ENCODE measurements at regions not wholly inside any gene's neighbourhood (a gene's known extent, or its start where the extent isn't known, plus 50 kb on each side); places are given as distances from the start of the nearest gene placed in this dataset.

GRCh38 chr3:72663429-72663828, 184.8 kb downstream of the SHQ1 start:
- intact Hi-C loops (cut with micrococcal nuclease) = loop anchor here (10.0 kb wide), 1 partner anchor 421 kb away; no protein-coding TSS in a partner anchor
- TF ChIP-seq CTCF (IDR thresholded peaks at IDR 0.05) = no peak
- Mint-ChIP-seq H3K27ac (no peak overlapping the region), H3K27me3 (peaks cover 2% of the 10 kb centered on the region), H3K4me3 (no peak overlapping the region), H3K4me1 (no peaks in the 10 kb centered on the region), H3K36me3 (ENCODE audit: low read depth) (no peaks in the 10 kb centered on the region), H3K9me3 (no peaks in the 10 kb centered on the region)
- ChIA-PET POLR2A (no interaction called here), CTCF (no interaction called here)
- no peak for DNase-seq
- ATAC-seq (ENCODE audit: low read depth) = no peak

GRCh38 chr3:72661115-72661457, 187.2 kb downstream of the SHQ1 start:
- no peaks in the 10 kb centered on the region for H3K36me3 Mint-ChIP-seq (ENCODE audit: low read depth)
- H3K4me1 Mint-ChIP-seq = no peaks in the 10 kb centered on the region
- no peak overlapping the region for H3K27ac Mint-ChIP-seq
- intact Hi-C loops (cut with micrococcal nuclease) = loop anchor here (10.0 kb wide), 1 partner anchor 424 kb away; no protein-coding TSS in a partner anchor
- no peak for ATAC-seq (ENCODE audit: low read depth)
- TF ChIP-seq CTCF (IDR thresholded peaks at IDR 0.05) = no peak
- ChIA-PET POLR2A (no interaction called here), CTCF (no interaction called here)
- H3K27me3 Mint-ChIP-seq = peaks cover 13% of the 10 kb centered on the region
- DNase-seq = no peak
- H3K4me3 Mint-ChIP-seq = no peak overlapping the region
- no peaks in the 10 kb centered on the region for H3K9me3 Mint-ChIP-seq

GRCh38 chr3:72660270-72661114, 187.8 kb downstream of the SHQ1 start:
- no peaks in the 10 kb centered on the region for H3K36me3 Mint-ChIP-seq (ENCODE audit: low read depth)
- no peaks in the 10 kb centered on the region for H3K4me1 Mint-ChIP-seq
- no peak for TF ChIP-seq CTCF (IDR thresholded peaks at IDR 0.05)
- intact Hi-C loops (cut with micrococcal nuclease) = loop anchor here (10.0 kb wide), 1 partner anchor 424 kb away; no protein-coding TSS in a partner anchor
- POLR2A ChIA-PET = no interaction called here
- H3K27me3 Mint-ChIP-seq = peaks cover 14% of the 10 kb centered on the region
- CTCF ChIA-PET = no interaction called here
- H3K9me3 Mint-ChIP-seq = no peaks in the 10 kb centered on the region
- no peak for ATAC-seq (ENCODE audit: low read depth)
- no peak overlapping the region for H3K27ac Mint-ChIP-seq
- no peak overlapping the region for H3K4me3 Mint-ChIP-seq
- no peak for DNase-seq

- DNase-seq = no peak
- CTCF ChIA-PET = no interaction called here
- no peaks in the 10 kb centered on the region for H3K9me3 Mint-ChIP-seq
- peaks cover 18% of the 10 kb centered on the region for H3K27me3 Mint-ChIP-seq
- H3K4me1 Mint-ChIP-seq = no peaks in the 10 kb centered on the region
- ATAC-seq (ENCODE audit: low read depth) = no peak
- intact Hi-C loops (cut with micrococcal nuclease) = no loop called here
- H3K4me3 Mint-ChIP-seq = no peak overlapping the region
- POLR2A ChIA-PET = no interaction called here
- TF ChIP-seq CTCF (IDR thresholded peaks at IDR 0.05) = no peak
- H3K36me3 Mint-ChIP-seq (ENCODE audit: low read depth) = no peaks in the 10 kb centered on the region
- H3K27ac Mint-ChIP-seq = no peak overlapping the region
These were observed 188.6 kb downstream of the SHQ1 start for GRCh38 chr3:72659596-72659995.

- ChIA-PET POLR2A (no interaction called here), CTCF (no interaction called here)
- H3K27ac Mint-ChIP-seq = no peak overlapping the region
- no peaks in the 10 kb centered on the region for H3K9me3 Mint-ChIP-seq
- no peaks in the 10 kb centered on the region for H3K36me3 Mint-ChIP-seq (ENCODE audit: low read depth)
- no peak for ATAC-seq (ENCODE audit: low read depth)
- DNase-seq = no peak
- no peaks in the 10 kb centered on the region for H3K4me1 Mint-ChIP-seq
- TF ChIP-seq CTCF (IDR thresholded peaks at IDR 0.05) = no peak
- peaks cover 21% of the 10 kb centered on the region for H3K27me3 Mint-ChIP-seq
- no peak overlapping the region for H3K4me3 Mint-ChIP-seq
- intact Hi-C loops (cut with micrococcal nuclease) = no loop called here
These were observed 189.1 kb downstream of the SHQ1 start for GRCh38 chr3:72659188-72659587.
